HCT116 (cell line): ENCODE measurements at regions not wholly inside any gene's neighbourhood (a gene's known extent, or its start where the extent isn't known, plus 50 kb on each side); places are given as distances from the start of the nearest gene placed in this dataset.

Experiments
- ATAC-seq: fragments of 200-7000 bp; cut with Tn5 transposase; 2 replicates; pipeline ENCODE4 v1.9.1; 2020; ENCODE audit warnings: mild to moderate bottlenecking, moderate library complexity
- BruUV-seq: library from RNA; stranded (reverse); fragments of 400-500 nt; replicated peaks from 2 replicates; lab custom pipeline; 2021; lab: Mats Ljungman, UMichigan
- CTCF ChIA-PET: fragments of 300-600 bp; sonication (Branson Sonifier 250); formaldehyde crosslinking; loops from one replicate; lab custom pipeline; 2021; ENCODE audit warnings: antibody characterized with exemption; lab: Charles Lee
- POLR2A ChIA-PET: fragments of 300-600, 350-600 bp; sonication (Branson Sonifier 250); formaldehyde crosslinking; loops from one replicate; lab custom pipeline; 2021; ENCODE audit warnings: antibody characterized with exemption; lab: Charles Lee
- RAD21 ChIA-PET, 2 experiments: fragments of 300-600 bp; sonication (Branson Sonifier 250); formaldehyde crosslinking; loops; one replicate each; lab custom pipeline; 2023; ENCODE audit warnings: low total read pairs in 2 of 2; ENCODE audit not compliant: uncharacterized antibody in 2 of 2, unreplicated experiment in 2 of 2, low non-redundant PET in 1 of 2; lab: Charles Lee
- DNase-seq: peaks from one replicate; pipeline ENCODE4 v3.0.0-alpha.2; 2010; ENCODE audit warnings: low read depth, low spot score
- H2AFZ ChIP-seq: fragments of 200-600 bp; shearing (Covaris generic), sonication (generic); 2 replicates; pipeline ENCODE4 v1.6.1; 2017; ENCODE audit warnings: low read depth, mixed run types, mixed read lengths, antibody characterized with exemption, low read length; ENCODE audit not compliant: poor library complexity, severe bottlenecking
- H3K27ac ChIP-seq: 2 replicates; pipeline ENCODE4 v1.5.1; 2012; ENCODE audit warnings: low read depth, low read length
- H3K27me3 ChIP-seq: fragments of 200-600 bp; sonication (generic); 2 replicates; pipeline ENCODE4 v1.6.1; 2016; ENCODE audit warnings: mixed run types, low read length, mixed read lengths; ENCODE audit not compliant: insufficient read depth
- H3K36me3 ChIP-seq, 2 experiments: fragments of 200-500 bp in 1 of 2; fragments of 200-600 bp in 1 of 2; sonication (Bioruptor generic) in 1 of 2; sonication (generic) in 1 of 2; 2 replicates each; pipeline versions ENCODE4 v1.5.1 to v1.6.1; 2014 to 2016; ENCODE audit warnings: low read length in 2 of 2, inconsistent platforms in 1 of 2, mixed read lengths in 1 of 2, mixed run types in 1 of 2; ENCODE audit not compliant: insufficient read depth in 2 of 2, control insufficient read depth in 1 of 2
- H3K4me1 ChIP-seq, 2 experiments: fragments of 200-600 bp in 1 of 2; sonication (generic) in 1 of 2; 2 replicates each; pipeline versions ENCODE4 v1.5.1 to v1.6.1; 2012 to 2017; ENCODE audit warnings: low read length in 2 of 2, inconsistent platforms in 1 of 2, mild to moderate bottlenecking in 1 of 2, mixed read lengths in 1 of 2, mixed run types in 1 of 2, moderate library complexity in 1 of 2; ENCODE audit not compliant: insufficient read depth in 2 of 2, control insufficient read depth in 1 of 2
- H3K4me2 ChIP-seq: fragments of 200-600 bp; sonication (generic); 2 replicates; pipeline ENCODE4 v1.6.1; 2017; ENCODE audit warnings: mixed run types, low read length, mixed read lengths
- H3K4me3 ChIP-seq, 2 experiments: fragments of 200-600 bp in 1 of 2; sonication (generic) in 1 of 2; replicated peaks in 1 of 2; 2 replicates each; pipeline ENCODE4 v1.5.1; 2011 to 2016; ENCODE audit warnings: low read length in 2 of 2, control low read depth in 1 of 2, low read depth in 1 of 2, mild to moderate bottlenecking in 1 of 2, mixed read lengths in 1 of 2, mixed run types in 1 of 2
- H3K79me2 ChIP-seq: fragments of 200-600 bp; sonication (generic); 2 replicates; pipeline ENCODE4 v1.6.1; 2017; ENCODE audit warnings: mild to moderate bottlenecking, mixed run types, low read length, moderate library complexity, mixed read lengths; ENCODE audit not compliant: insufficient read depth
- H3K9ac ChIP-seq: fragments of 200-600 bp; sonication (generic); 2 replicates; pipeline ENCODE4 v1.6.1; 2016; ENCODE audit warnings: low read length, mixed read lengths
- H3K9me2 ChIP-seq: fragments of 200-600 bp; sonication (generic), shearing (Covaris generic); 2 replicates; pipeline ENCODE4 v1.6.1; 2017; ENCODE audit warnings: mixed run types, mild to moderate bottlenecking, moderate library complexity; ENCODE audit not compliant: insufficient read depth
- H3K9me3 ChIP-seq, 2 experiments: fragments of 200-500 bp in 1 of 2; fragments of 200-600 bp in 1 of 2; sonication (Bioruptor generic) in 1 of 2; sonication (generic) in 1 of 2; 2 replicates each; pipeline ENCODE4 v1.6.1; 2014 to 2017; ENCODE audit warnings: low read length in 2 of 2, mixed read lengths in 2 of 2, inconsistent platforms in 1 of 2, low read depth in 1 of 2, mild to moderate bottlenecking in 1 of 2, mixed run types in 1 of 2, moderate library complexity in 1 of 2; ENCODE audit not compliant: control insufficient read depth in 1 of 2, insufficient read depth in 1 of 2
- H4K20me1 ChIP-seq: fragments of 200-600 bp; sonication (generic), shearing (Covaris generic); 2 replicates; pipeline ENCODE4 v1.6.1; 2017; ENCODE audit warnings: mixed run types, mild to moderate bottlenecking, moderate library complexity; ENCODE audit not compliant: insufficient read depth
- CBX3 ChIP-seq: IDR thresholded peaks from 2 replicates; pipeline ENCODE4 v1.6.1; 2012; ENCODE audit warnings: low read depth
- ELF1 ChIP-seq: IDR thresholded peaks from 2 replicates; pipeline ENCODE4 v1.6.1; 2012; ENCODE audit warnings: low read depth, borderline replicate concordance
- FOSL1 ChIP-seq: IDR thresholded peaks from 2 replicates; pipeline ENCODE4 v1.6.1; 2012; ENCODE audit warnings: low read depth
- POLR2AphosphoS5 ChIP-seq: IDR thresholded peaks from 2 replicates; pipeline ENCODE4 v1.6.1; 2011; ENCODE audit warnings: mild to moderate bottlenecking, low read depth, low read length, moderate library complexity
- RAD21 ChIP-seq: IDR thresholded peaks from 2 replicates; pipeline ENCODE4 v1.6.1; 2012; ENCODE audit warnings: low read depth, mild to moderate bottlenecking
- TCF7L2 ChIP-seq: IDR thresholded peaks from 2 replicates; pipeline ENCODE4 v1.7.0; 2011; ENCODE audit warnings: borderline replicate concordance, inconsistent platforms; ENCODE audit not compliant: insufficient read depth, insufficient read length; ENCODE audit errors: extremely low read depth
- YY1 ChIP-seq: IDR thresholded peaks from 2 replicates; pipeline ENCODE4 v1.6.1; 2011; ENCODE audit warnings: low read length, low read depth, moderate library complexity, mild to moderate bottlenecking; ENCODE audit not compliant: insufficient replicate concordance; ENCODE audit errors: extremely low read depth
- intact Hi-C: fragments of 100-400 bp; cut with micrococcal nuclease; formaldehyde crosslinking; loops from 2 replicates; pipeline ENCODE4 v1.10.0; 2022
- TF ChIP-seq, protein P1 (sequence below): IDR thresholded peaks from 2 replicates; pipeline ENCODE4 v1.6.1; 2012; ENCODE audit warnings: low read depth

DNA sequence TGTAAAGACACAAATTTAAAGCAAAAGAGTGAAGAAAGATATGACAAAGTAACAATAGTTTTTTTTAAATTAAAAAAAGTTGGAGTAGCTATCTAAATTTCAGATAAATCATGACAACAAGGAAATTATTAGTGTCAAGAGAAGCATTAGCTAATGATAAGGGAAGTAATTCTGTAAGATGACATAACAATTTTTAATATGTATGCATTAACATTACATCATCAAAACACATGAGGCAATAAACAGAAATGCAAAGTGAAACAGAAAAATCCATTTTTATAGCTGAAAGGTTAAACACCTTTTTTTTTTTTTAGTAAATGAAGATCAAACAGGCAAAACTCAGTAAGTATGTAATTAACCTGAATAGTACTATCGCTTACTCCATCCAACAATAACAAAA lies 804.9 kb upstream of the PRR20A start:
- H3K4me2 ChIP-seq: no peak overlapping the region
- no peaks in the 10 kb centered on the region for H3K27me3 ChIP-seq
- H3K4me1 ChIP-seq: no peaks in the 10 kb centered on the region
- no peak for ATAC-seq
- peaks cover 20 to 26% of the 10 kb centered on the region in 2 experiments; a peak in 2 of 4 replicates for H3K9me3 ChIP-seq
- ChIA-PET POLR2A (no interaction called here), CTCF (no interaction called here), RAD21 (no interaction called here)
- no peak overlapping the region for H3K27ac ChIP-seq
- no peaks in the 10 kb centered on the region for H3K79me2 ChIP-seq
- H3K4me3 ChIP-seq: no peak overlapping the region
- intact Hi-C loops: no loop called here
- H4K20me1 ChIP-seq: no peaks in the 10 kb centered on the region
- H3K36me3 ChIP-seq: no peaks in the 10 kb centered on the region
- no TSS peak for BruUV-seq
- no peaks in the 10 kb centered on the region for H3K9me2 ChIP-seq
- no peak overlapping the region for H3K9ac ChIP-seq
- DNase-seq: no peak
- no peak for TF ChIP-seq POLR2AphosphoS5
- no peak for TF ChIP-seq RAD21
- TF ChIP-seq FOSL1: no peak
- TF ChIP-seq TCF7L2: no peak
- TF ChIP-seq YY1: no peak
- TF ChIP-seq ELF1: no peak
- TF ChIP-seq CBX3: no peak
- TF ChIP-seq, protein P1, sequence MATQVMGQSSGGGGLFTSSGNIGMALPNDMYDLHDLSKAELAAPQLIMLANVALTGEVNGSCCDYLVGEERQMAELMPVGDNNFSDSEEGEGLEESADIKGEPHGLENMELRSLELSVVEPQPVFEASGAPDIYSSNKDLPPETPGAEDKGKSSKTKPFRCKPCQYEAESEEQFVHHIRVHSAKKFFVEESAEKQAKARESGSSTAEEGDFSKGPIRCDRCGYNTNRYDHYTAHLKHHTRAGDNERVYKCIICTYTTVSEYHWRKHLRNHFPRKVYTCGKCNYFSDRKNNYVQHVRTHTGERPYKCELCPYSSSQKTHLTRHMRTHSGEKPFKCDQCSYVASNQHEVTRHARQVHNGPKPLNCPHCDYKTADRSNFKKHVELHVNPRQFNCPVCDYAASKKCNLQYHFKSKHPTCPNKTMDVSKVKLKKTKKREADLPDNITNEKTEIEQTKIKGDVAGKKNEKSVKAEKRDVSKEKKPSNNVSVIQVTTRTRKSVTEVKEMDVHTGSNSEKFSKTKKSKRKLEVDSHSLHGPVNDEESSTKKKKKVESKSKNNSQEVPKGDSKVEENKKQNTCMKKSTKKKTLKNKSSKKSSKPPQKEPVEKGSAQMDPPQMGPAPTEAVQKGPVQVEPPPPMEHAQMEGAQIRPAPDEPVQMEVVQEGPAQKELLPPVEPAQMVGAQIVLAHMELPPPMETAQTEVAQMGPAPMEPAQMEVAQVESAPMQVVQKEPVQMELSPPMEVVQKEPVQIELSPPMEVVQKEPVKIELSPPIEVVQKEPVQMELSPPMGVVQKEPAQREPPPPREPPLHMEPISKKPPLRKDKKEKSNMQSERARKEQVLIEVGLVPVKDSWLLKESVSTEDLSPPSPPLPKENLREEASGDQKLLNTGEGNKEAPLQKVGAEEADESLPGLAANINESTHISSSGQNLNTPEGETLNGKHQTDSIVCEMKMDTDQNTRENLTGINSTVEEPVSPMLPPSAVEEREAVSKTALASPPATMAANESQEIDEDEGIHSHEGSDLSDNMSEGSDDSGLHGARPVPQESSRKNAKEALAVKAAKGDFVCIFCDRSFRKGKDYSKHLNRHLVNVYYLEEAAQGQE: no peak
- H2AFZ ChIP-seq: no peak overlapping the region
